HG03378 (cell line): ENCODE measurements at regions not wholly inside any gene's neighbourhood (a gene's known extent, or its start where the extent isn't known, plus 50 kb on each side); places are given as distances from the start of the nearest gene placed in this dataset.
"Not testable (repeated sequence)": the region's sequence is repeated elsewhere in the genome, so short reads cannot be mapped to it uniquely, and the experiment has no call there.

Source experiments
- ATAC-seq: cut with Tn5 transposase; IDR thresholded peaks from one replicate; pipeline ENCODE4 v1.9.1; 2021; ENCODE audit warnings: mild to moderate bottlenecking, moderate library complexity; ENCODE audit not compliant: unreplicated experiment

GRCh38 chr11:116066777-116067176, 562.6 kb upstream of the CADM1 start:
- no peak for ATAC-seq

GRCh38 chr11:116065986-116066385, 561.8 kb upstream of the CADM1 start:
- no peak for ATAC-seq

GRCh38 chr11:116065191-116065895, 561.1 kb upstream of the CADM1 start:
- no peak for ATAC-seq

- ATAC-seq: no peak
These were observed 558.4 kb upstream of the CADM1 start for GRCh38 chr11:116062490-116063171.

- no peak for ATAC-seq
These were observed 557.9 kb upstream of the CADM1 start for GRCh38 chr11:116062129-116062489.

GRCh38 chr11:116061322-116061721, 557.1 kb upstream of the CADM1 start:
- ATAC-seq: no peak

- no peak for ATAC-seq
These were observed 555.7 kb upstream of the CADM1 start for GRCh38 chr11:116059919-116060318.

GRCh38 chr11:116057000-116057399, 552.8 kb upstream of the CADM1 start:
- no peak for ATAC-seq

GRCh38 chr11:116055064-116055463, 550.8 kb upstream of the CADM1 start:
- no peak for ATAC-seq

GRCh38 chr11:116053548-116053919, 549.3 kb upstream of the CADM1 start:
- no peak for ATAC-seq

- no peak for ATAC-seq
These were observed 548.7 kb upstream of the CADM1 start for GRCh38 chr11:116052603-116053547.

GRCh38 chr11:116051494-116051893, 547.3 kb upstream of the CADM1 start:
- no peak for ATAC-seq

- ATAC-seq: no peak
These were observed 545.2 kb upstream of the CADM1 start for GRCh38 chr11:116049383-116049782.

GRCh38 chr11:116046127-116046526, 541.9 kb upstream of the CADM1 start:
- ATAC-seq: no peak

GRCh38 chr11:116044941-116045340, 540.7 kb upstream of the CADM1 start:
- no peak for ATAC-seq

- ATAC-seq: no peak
These were observed 540.3 kb upstream of the CADM1 start for GRCh38 chr11:116044520-116044919.

GRCh38 chr11:116043857-116044256, 539.6 kb upstream of the CADM1 start:
- no peak for ATAC-seq

- not testable (repeated sequence) for ATAC-seq
These were observed 538.8 kb upstream of the CADM1 start for GRCh38 chr11:116043059-116043458.

GRCh38 chr11:116042146-116042545, 537.9 kb upstream of the CADM1 start:
- ATAC-seq: no peak

- ATAC-seq: no peak
These were observed 533.6 kb upstream of the CADM1 start for GRCh38 chr11:116037861-116038260.

- ATAC-seq: no peak
These were observed 531.8 kb upstream of the CADM1 start for GRCh38 chr11:116035977-116036376.
